K562 (cell line): ENCODE measurements at regions not wholly inside any gene's neighbourhood (a gene's known extent, or its start where the extent isn't known, plus 50 kb on each side); places are given as distances from the start of the nearest gene placed in this dataset.

Experiments
- ATAC-seq: fragments of 200-7000 bp; cut with Tn5 transposase; 3 replicates; pipeline ENCODE4 v1.9.1; 2020; ENCODE audit warnings: moderate library complexity
- BruUV-seq: library from RNA; stranded (reverse); fragments of 400-500 nt; replicated peaks from 2 replicates; lab custom pipeline; 2021; lab: Mats Ljungman, UMichigan
- CTCF ChIA-PET: fragments of 300-600 bp; formaldehyde crosslinking; extraction: SDS; loops from one replicate; lab custom pipeline; 2021; ENCODE audit warnings: low intra/inter-chr PET ratio; lab: Yijun Ruan, JAX
- POLR2A ChIA-PET: fragments of 300-600, 350-650 bp; sonication (Branson Sonifier 250); formaldehyde crosslinking; extraction: SDS; loops from one replicate; lab custom pipeline; 2021; ENCODE audit warnings: antibody characterized with exemption, inconsistent platforms; lab: Yijun Ruan, JAX
- DNase-seq, 4 experiments: peaks; one replicate each; pipeline versions ENCODE4 v3.0.0 to v3.0.0-alpha.2; 2011 to 2018; ENCODE audit warnings: low spot score in 3 of 4, mixed read lengths in 3 of 4; ENCODE audit errors: extremely low read depth in 1 of 4
- FAIRE-seq: peaks from 2 replicates; lab custom pipeline; 2011; peaks lifted over from hg19 to GRCh38; lab: Jason Lieb, UNC
- H2AFZ ChIP-seq: 2 replicates; pipeline ENCODE4 v1.6.0; 2011; ENCODE audit warnings: low read depth, low read length, control low read depth, inconsistent platforms
- H3K27ac ChIP-seq: fragments of 200-600 bp; 3 replicates; pipeline ENCODE4 v1.8.0; 2011; ENCODE audit warnings: low read depth, mild to moderate bottlenecking, control low read depth, inconsistent platforms, low read length, moderate library complexity, mixed read lengths; ENCODE audit errors: extremely low read depth
- H3K27me3 ChIP-seq, 2 experiments: fragments of 300-600 bp in 1 of 2; 2 replicates in 1 of 2; 3 replicates in 1 of 2; pipeline versions ENCODE4 v1.6.0 to v1.8.0; 2011; ENCODE audit warnings: inconsistent platforms in 2 of 2, low read length in 2 of 2, mild to moderate bottlenecking in 1 of 2, mixed read lengths in 1 of 2, moderate library complexity in 1 of 2; ENCODE audit not compliant: control insufficient read depth in 2 of 2, insufficient read depth in 2 of 2
- H3K36me3 ChIP-seq: fragments of 300-600 bp; 3 replicates; pipeline ENCODE4 v1.8.0; 2011; ENCODE audit warnings: mild to moderate bottlenecking, low read length, inconsistent platforms; ENCODE audit not compliant: control insufficient read depth, insufficient read depth
- H3K4me1 ChIP-seq, 2 experiments: fragments of 200-600 bp in 1 of 2; replicated peaks in 1 of 2; 2 replicates in 1 of 2; 3 replicates in 1 of 2; pipeline versions ENCODE4 v1.5.1 to v1.8.0; 2011; ENCODE audit warnings: inconsistent platforms in 2 of 2, low read length in 2 of 2, mild to moderate bottlenecking in 1 of 2, mixed read lengths in 1 of 2, moderate library complexity in 1 of 2; ENCODE audit not compliant: control insufficient read depth in 2 of 2, insufficient read depth in 2 of 2
- H3K4me2 ChIP-seq: 2 replicates; pipeline ENCODE4 v1.6.1; 2011; ENCODE audit warnings: low read length, control low read depth, inconsistent platforms, mixed read lengths; ENCODE audit not compliant: insufficient read depth
- H3K4me3 ChIP-seq: fragments of 200-600 bp; sonication (generic), shearing (Covaris generic); 2 replicates; pipeline ENCODE4 v1.5.1; 2016; ENCODE audit warnings: control low read depth, inconsistent platforms
- H3K79me2 ChIP-seq: fragments of 200-600 bp; 3 replicates; pipeline ENCODE4 v1.8.0; 2011; ENCODE audit warnings: low read length, inconsistent platforms; ENCODE audit not compliant: control insufficient read depth, insufficient read depth
- H3K9ac ChIP-seq, 2 experiments: 2 replicates each; pipeline versions ENCODE4 v1.6.0 to v1.6.1; 2011; ENCODE audit warnings: low read depth in 2 of 2, low read length in 2 of 2, control low read depth in 1 of 2, inconsistent platforms in 1 of 2, mild to moderate bottlenecking in 1 of 2, mixed read lengths in 1 of 2; ENCODE audit not compliant: insufficient read depth in 1 of 2
- H3K9me1 ChIP-seq: one replicate; pipeline ENCODE4 v1.6.0; 2011; ENCODE audit warnings: inconsistent platforms, mild to moderate bottlenecking, low read length, moderate library complexity; ENCODE audit not compliant: control insufficient read depth, insufficient read depth
- H3K9me3 ChIP-seq: replicated peaks from 2 replicates; pipeline ENCODE4 v1.5.1; 2011; ENCODE audit warnings: low read depth, low read length, inconsistent platforms; ENCODE audit not compliant: control insufficient read depth, insufficient read depth
- H4K20me1 ChIP-seq: replicated peaks from 2 replicates; pipeline ENCODE4 v1.6.1; 2011; ENCODE audit warnings: low read length, inconsistent platforms, mixed read lengths; ENCODE audit not compliant: control insufficient read depth, insufficient read depth
- DDX20 ChIP-seq: fragments of 450-650 bp; IDR thresholded peaks from 2 replicates; pipeline ENCODE4 v1.6.1; 2016; ENCODE audit warnings: missing genetic modification characterization, low read depth, mild to moderate bottlenecking, missing compliant biosample characterization, moderate library complexity
- PTBP1 ChIP-seq: fragments of 200-400 bp; formaldehyde crosslinking; IDR thresholded peaks from 2 replicates; pipeline ENCODE4 v1.6.1; 2017; ENCODE audit warnings: low read depth, low read length
- SUPT5H ChIP-seq: fragments of 450-650 bp; IDR thresholded peaks from 2 replicates; pipeline ENCODE4 v1.6.1; 2016
- ZBTB1 ChIP-seq: sonication (generic); formaldehyde crosslinking; IDR thresholded peaks from 2 replicates; pipeline ENCODE4 v1.8.1; 2023; ENCODE audit warnings: missing genetic modification reagents, low read depth, mild to moderate bottlenecking, borderline replicate concordance
- ZBTB17 ChIP-seq: fragments of 450-650 bp; formaldehyde crosslinking; IDR thresholded peaks from 2 replicates; pipeline ENCODE4 v1.4.0; 2020; ENCODE audit warnings: mild to moderate bottlenecking
- ZNF143 ChIP-seq: sonication (generic); formaldehyde crosslinking; IDR thresholded peaks from 2 replicates; pipeline ENCODE4 v1.9.0; 2022; ENCODE audit warnings: mild to moderate bottlenecking, missing genetic modification reagents
- ZNF561 ChIP-seq: fragments of 450-650 bp; formaldehyde crosslinking; conservative IDR thresholded peaks from 2 replicates; pipeline ENCODE4 v1.4.0; 2020; ENCODE audit warnings: mild to moderate bottlenecking, moderate library complexity
- ZNF655 ChIP-seq: fragments of 250-450 bp; sonication (Bioruptor Pico); IDR thresholded peaks from 2 replicates; pipeline ENCODE4 v1.5.0; 2021
- WGBS: fragments of 100-300 bp; shearing (Covaris generic); methylation state at CpG from one replicate; pipeline ENCODE4 v1.1.6; 2016; ENCODE audit warnings: low coverage, mixed read lengths; ENCODE audit not compliant: insufficient coverage; ENCODE audit errors: missing lambda C conversion rate; 5-methylcytosine and 5-hydroxymethylcytosine counted together
- in situ Hi-C: fragments of 300-500 bp; cut with MboI; formaldehyde crosslinking; loops from 4 replicates; pipeline ENCODE4 v1.15.0; 2018; ENCODE audit warnings: inconsistent platforms, mixed read lengths
- intact Hi-C: fragments of 100-400 bp; cut with micrococcal nuclease; formaldehyde crosslinking; loops from 2 replicates; pipeline ENCODE4 v1.14.2; 2022
- TF ChIP-seq, protein P1 (sequence below): fragments of 450-650 bp; formaldehyde crosslinking; IDR thresholded peaks from 2 replicates; pipeline ENCODE4 v1.4.0; 2022; ENCODE audit warnings: missing genetic modification characterization
- TF ChIP-seq, protein P2 (sequence below): fragments of 250-450 bp; sonication (Bioruptor Pico); IDR thresholded peaks from 2 replicates; pipeline ENCODE4 v1.4.0; 2020
- TF ChIP-seq, protein P3 (sequence below): fragments of 450-650 bp; IDR thresholded peaks from one replicate; pipeline ENCODE4 v1.6.1; 2018; ENCODE audit warnings: mild to moderate bottlenecking, moderate library complexity; ENCODE audit not compliant: partially characterized antibody

- DNase-seq, result no peak
- no peaks in the 10 kb centered on the region for H3K9me3 ChIP-seq
- no peaks in the 10 kb centered on the region for H3K79me2 ChIP-seq
- ChIA-PET CTCF (no interaction called here), POLR2A (no interaction called here)
- H4K20me1 ChIP-seq, result no peaks in the 10 kb centered on the region
- no peaks in the 10 kb centered on the region for H3K4me1 ChIP-seq
- WGBS, result 15% methylated on average over 8 of the region's 8 CpGs
- BruUV-seq, result no TSS peak
- H3K4me3 ChIP-seq, result no peak overlapping the region
- no peak overlapping the region for H3K4me2 ChIP-seq
- TF ChIP-seq ZNF143 (CRISPR knock-in tag) (no peak), PTBP1 (no peak), SUPT5H (no peak), ZNF561 (CRISPR knock-in tag) (no peak), DDX20 (no peak), ZBTB17 (no peak), ZBTB1 (CRISPR knock-in tag) (no peak), ZNF655 (CRISPR knock-in tag) (no peak)
- TF ChIP-seq, protein P1, sequence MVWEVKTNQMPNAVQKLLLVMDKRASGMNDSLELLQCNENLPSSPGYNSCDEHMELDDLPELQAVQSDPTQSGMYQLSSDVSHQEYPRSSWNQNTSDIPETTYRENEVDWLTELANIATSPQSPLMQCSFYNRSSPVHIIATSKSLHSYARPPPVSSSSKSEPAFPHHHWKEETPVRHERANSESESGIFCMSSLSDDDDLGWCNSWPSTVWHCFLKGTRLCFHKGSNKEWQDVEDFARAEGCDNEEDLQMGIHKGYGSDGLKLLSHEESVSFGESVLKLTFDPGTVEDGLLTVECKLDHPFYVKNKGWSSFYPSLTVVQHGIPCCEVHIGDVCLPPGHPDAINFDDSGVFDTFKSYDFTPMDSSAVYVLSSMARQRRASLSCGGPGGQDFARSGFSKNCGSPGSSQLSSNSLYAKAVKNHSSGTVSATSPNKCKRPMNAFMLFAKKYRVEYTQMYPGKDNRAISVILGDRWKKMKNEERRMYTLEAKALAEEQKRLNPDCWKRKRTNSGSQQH (CRISPR knock-in tag), result no peak
- TF ChIP-seq, protein P2, sequence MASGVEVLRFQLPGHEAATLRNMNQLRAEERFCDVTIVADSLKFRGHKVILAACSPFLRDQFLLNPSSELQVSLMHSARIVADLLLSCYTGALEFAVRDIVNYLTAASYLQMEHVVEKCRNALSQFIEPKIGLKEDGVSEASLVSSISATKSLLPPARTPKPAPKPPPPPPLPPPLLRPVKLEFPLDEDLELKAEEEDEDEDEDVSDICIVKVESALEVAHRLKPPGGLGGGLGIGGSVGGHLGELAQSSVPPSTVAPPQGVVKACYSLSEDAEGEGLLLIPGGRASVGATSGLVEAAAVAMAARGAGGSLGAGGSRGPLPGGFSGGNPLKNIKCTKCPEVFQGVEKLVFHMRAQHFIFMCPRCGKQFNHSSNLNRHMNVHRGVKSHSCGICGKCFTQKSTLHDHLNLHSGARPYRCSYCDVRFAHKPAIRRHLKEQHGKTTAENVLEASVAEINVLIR (CRISPR knock-in tag), result no peak
- TF ChIP-seq, protein P3, sequence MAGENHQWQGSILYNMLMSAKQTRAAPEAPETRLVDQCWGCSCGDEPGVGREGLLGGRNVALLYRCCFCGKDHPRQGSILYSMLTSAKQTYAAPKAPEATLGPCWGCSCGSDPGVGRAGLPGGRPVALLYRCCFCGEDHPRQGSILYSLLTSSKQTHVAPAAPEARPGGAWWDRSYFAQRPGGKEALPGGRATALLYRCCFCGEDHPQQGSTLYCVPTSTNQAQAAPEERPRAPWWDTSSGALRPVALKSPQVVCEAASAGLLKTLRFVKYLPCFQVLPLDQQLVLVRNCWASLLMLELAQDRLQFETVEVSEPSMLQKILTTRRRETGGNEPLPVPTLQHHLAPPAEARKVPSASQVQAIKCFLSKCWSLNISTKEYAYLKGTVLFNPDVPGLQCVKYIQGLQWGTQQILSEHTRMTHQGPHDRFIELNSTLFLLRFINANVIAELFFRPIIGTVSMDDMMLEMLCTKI, result no peak
- H2AFZ ChIP-seq, result no peak overlapping the region
- in situ Hi-C loops, result no loop called here
- no peaks in the 10 kb centered on the region for H3K9me1 ChIP-seq
- H3K27me3 ChIP-seq, result no peaks in the 10 kb centered on the region
- H3K27ac ChIP-seq, result no peak overlapping the region
- FAIRE-seq, result no peak
- intact Hi-C loops, result no loop called here
- H3K9ac ChIP-seq, result no peak overlapping the region
- no peaks in the 10 kb centered on the region for H3K36me3 ChIP-seq
- no peak for ATAC-seq
These were observed 1499.6 kb upstream of the TMEM132C start for GRCh38 chr12:126767334-126767733.
